ENCODE measurements at regions not wholly inside any gene's neighbourhood (a gene's known extent, or its start where the extent isn't known, plus 50 kb on each side); places are given as distances from the start of the nearest gene placed in this dataset.

GRCh38 chr6:148648754-148649453 is 97.9 kb upstream of the UST start:
- Histone ChIP-seq H3K79me2 (ENCODE audit: insufficient read depth, low read length) (no peaks in the 10 kb centered on the region), H3K9me3 (ENCODE audit: insufficient read depth, low read length) (peaks cover 11% of the 10 kb centered on the region; the same call in 1 of the 2 replicates), H4K20me1 (ENCODE audit: low read depth, low read length) (no peaks in the 10 kb centered on the region), H3K4me2 (ENCODE audit: low read depth, low read length, poor library complexity, severe bottlenecking) (no peak overlapping the region), H3K27ac (ENCODE audit: low read depth, low read length) (no peak overlapping the region), H3K36me3 (ENCODE audit: low read length) (no peaks in the 10 kb centered on the region), H3F3A (ENCODE audit: insufficient read depth) (no peaks in the 10 kb centered on the region), H3K9ac (ENCODE audit: low read length) (no peak overlapping the region), H3K9me2 (replicated peaks; ENCODE audit: insufficient read depth, low read length) (no peaks in the 10 kb centered on the region), H3K4me3 (ENCODE audit: insufficient read depth, low read length, poor library complexity, severe bottlenecking) (no peak overlapping the region), H3K27me3 (ENCODE audit: low read length) (no peaks in the 10 kb centered on the region), H2AFZ (ENCODE audit: low read depth, low read length, severe bottlenecking) (no peak overlapping the region)
- TF ChIP-seq EZH2phosphoT487 (conservative IDR thresholded peaks at IDR 0.05; ENCODE audit: low read length) = no peak

- no peak overlapping the region for H3K9ac ChIP-seq (ENCODE audit: low read length)
- no peak overlapping the region for H3K4me2 ChIP-seq (ENCODE audit: low read depth, low read length, poor library complexity, severe bottlenecking)
- no peaks in the 10 kb centered on the region for H3K27me3 ChIP-seq (ENCODE audit: low read length)
- H3F3A ChIP-seq (ENCODE audit: insufficient read depth) = no peaks in the 10 kb centered on the region
- H3K27ac ChIP-seq (ENCODE audit: low read depth, low read length) = no peak overlapping the region
- H3K36me3 ChIP-seq (ENCODE audit: low read length) = no peaks in the 10 kb centered on the region
- peaks cover 16% of the 10 kb centered on the region; the same call in 1 of the 2 replicates for H3K9me3 ChIP-seq (ENCODE audit: insufficient read depth, low read length)
- H4K20me1 ChIP-seq (ENCODE audit: low read depth, low read length) = no peaks in the 10 kb centered on the region
- TF ChIP-seq CTCF (IDR thresholded peaks at IDR 0.05; ENCODE audit: insufficient read depth, low read length, poor library complexity, severe bottlenecking) (no peak), EZH2phosphoT487 (conservative IDR thresholded peaks at IDR 0.05; ENCODE audit: low read length) (no peak)
- no peak overlapping the region for H3K4me3 ChIP-seq (ENCODE audit: insufficient read depth, low read length, poor library complexity, severe bottlenecking)
- H3K9me2 ChIP-seq (replicated peaks; ENCODE audit: insufficient read depth, low read length) = no peaks in the 10 kb centered on the region
- H3K79me2 ChIP-seq (ENCODE audit: insufficient read depth, low read length) = no peaks in the 10 kb centered on the region
- H2AFZ ChIP-seq (ENCODE audit: low read depth, low read length, severe bottlenecking) = no peak overlapping the region
Measured at GRCh38 chr6:148649454-148649963, 97.3 kb upstream of the UST start.

- H3K4me3 ChIP-seq (ENCODE audit: insufficient read depth, low read length, poor library complexity, severe bottlenecking) = no peak overlapping the region
Measured at GRCh38 chr6:148650941-148651505, 95.8 kb upstream of the UST start.

More at GRCh38 chr6:148650941-148651505, 95.8 kb upstream of the UST start:
- TF ChIP-seq EZH2phosphoT487 (conservative IDR thresholded peaks at IDR 0.05; ENCODE audit: low read length) (no peak), CTCF (IDR thresholded peaks at IDR 0.05; ENCODE audit: insufficient read depth, low read length, poor library complexity, severe bottlenecking) (no peak)
- Histone ChIP-seq H3K79me2 (ENCODE audit: insufficient read depth, low read length) (no peaks in the 10 kb centered on the region), H3K27me3 (ENCODE audit: low read length) (no peaks in the 10 kb centered on the region), H3K9ac (ENCODE audit: low read length) (no peak overlapping the region), H4K20me1 (ENCODE audit: low read depth, low read length) (no peaks in the 10 kb centered on the region), H3F3A (ENCODE audit: insufficient read depth) (no peaks in the 10 kb centered on the region), H3K9me2 (replicated peaks; ENCODE audit: insufficient read depth, low read length) (no peaks in the 10 kb centered on the region), H3K27ac (ENCODE audit: low read depth, low read length) (no peak overlapping the region), H2AFZ (ENCODE audit: low read depth, low read length, severe bottlenecking) (no peak overlapping the region), H3K4me2 (ENCODE audit: low read depth, low read length, poor library complexity, severe bottlenecking) (no peak overlapping the region), H3K36me3 (ENCODE audit: low read length) (no peaks in the 10 kb centered on the region), H3K9me3 (ENCODE audit: insufficient read depth, low read length) (peaks cover 16% of the 10 kb centered on the region; the same call in 1 of the 2 replicates)
